ENCODE measurements at regions not wholly inside any gene's neighbourhood (a gene's known extent, or its start where the extent isn't known, plus 50 kb on each side); places are given as distances from the start of the nearest gene placed in this dataset.
A peak's percentile ranks its signal among the peaks of the same experiment; 100 is the strongest.

DNA sequence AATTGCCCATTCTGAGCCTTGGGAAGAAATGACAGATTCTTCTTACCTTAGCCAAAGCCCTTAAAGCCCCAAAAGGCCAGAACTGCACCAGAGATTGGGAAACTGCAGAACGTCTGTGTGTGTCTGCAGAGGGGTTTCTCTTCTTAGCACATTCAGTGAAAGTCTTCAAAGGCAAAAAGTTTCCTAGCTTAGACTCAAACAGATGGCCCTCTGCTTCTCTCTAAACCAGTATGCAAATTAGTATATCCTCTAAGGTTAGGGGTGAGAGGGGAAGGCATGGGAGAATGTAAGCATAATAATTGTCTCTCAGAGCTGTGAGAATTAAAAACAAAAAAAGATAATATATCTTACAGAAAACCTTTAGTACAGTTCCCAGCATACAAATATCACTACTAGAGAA, 334.0 kb upstream of the MCTP2 start:
- Histone ChIP-seq H4K20me1 (ENCODE audit: insufficient read depth, low read length) (no peaks in the 10 kb centered on the region), H3K79me2 (ENCODE audit: insufficient read depth, low read length) (no peaks in the 10 kb centered on the region), H3K4me3 (ENCODE audit: low read depth in 1 of 2, low read length in 2 of 2) (peak overlapping the region in 1 of 2 experiments; percentile 14; a peak in 1 of 4 replicates), H3K4me1 (ENCODE audit: insufficient read depth, low read length) (peaks cover 27% of the 10 kb centered on the region), H3K9me3 (ENCODE audit: insufficient read depth, low read length, severe bottlenecking) (no peaks in the 10 kb centered on the region), H3K36me3 (ENCODE audit: insufficient read depth, low read length) (no peaks in the 10 kb centered on the region), H3K4me2 (ENCODE audit: insufficient read depth, low read length) (peak overlapping the region; percentile 42; the same call in 1 of the 2 replicates), H3K27me3 (ENCODE audit: insufficient read depth, low read length, poor library complexity) (no peaks in the 10 kb centered on the region), H2AFZ (ENCODE audit: low read depth, low read length) (peak overlapping the region; percentile 70), H3K9ac (ENCODE audit: low read depth, low read length) (peak overlapping the region; percentile 35), H3K27ac (ENCODE audit: low read length) (peak overlapping the region; percentile 71)
- peak; percentile 86 for ATAC-seq (ENCODE audit: insufficient read depth, low read depth)
- DNase-seq = peak; percentile 14
- TF ChIP-seq EZH2 (IDR thresholded peaks at IDR 0.05; ENCODE audit: borderline replicate concordance, low read depth, low read length, severe bottlenecking) = no peak
- TF ChIP-seq CTCF (IDR thresholded peaks at IDR 0.05; ENCODE audit: borderline replicate concordance, extremely low read depth, low read length, poor library complexity, severe bottlenecking) = no peak

DNA sequence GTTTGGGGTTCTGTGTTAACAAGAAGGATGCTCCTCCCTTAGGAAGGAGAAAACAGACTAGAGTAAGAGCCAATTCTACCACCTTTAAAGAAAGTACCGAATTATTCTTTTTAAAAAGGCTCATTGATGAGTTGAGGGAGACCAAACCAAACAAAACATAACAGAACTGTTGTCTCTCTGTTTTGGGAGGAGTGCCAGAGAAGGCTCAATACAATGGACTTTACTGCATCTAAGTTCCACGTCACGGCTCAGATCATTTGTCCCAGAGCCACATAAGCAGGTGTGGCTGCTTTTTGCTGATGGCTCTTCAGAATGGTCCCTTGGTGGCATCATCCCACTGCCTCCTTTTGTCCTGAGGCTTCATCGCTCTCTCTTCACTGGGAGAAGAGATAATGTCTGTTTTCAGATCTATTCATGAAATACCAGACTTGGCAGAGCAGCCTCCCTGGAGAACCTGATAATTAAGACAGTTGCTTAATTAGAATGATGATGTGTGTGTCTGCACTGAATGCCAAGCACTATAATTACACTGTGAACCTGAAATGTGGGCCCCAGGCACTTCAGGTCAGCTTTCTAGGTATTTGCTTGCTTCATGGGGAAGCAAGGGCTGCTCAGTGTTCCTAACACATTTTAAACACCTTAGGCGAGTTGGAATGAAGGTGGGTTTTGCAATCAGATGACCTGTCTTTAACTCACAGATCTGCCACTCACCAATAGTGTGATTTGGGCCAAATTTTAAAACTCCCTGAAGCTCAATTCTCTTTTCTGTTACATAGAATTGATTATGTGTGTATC, 335.2 kb upstream of the MCTP2 start:
- Histone ChIP-seq H3K27ac (ENCODE audit: low read length) (peak overlapping the region; percentile 71), H3K79me2 (ENCODE audit: insufficient read depth, low read length) (no peaks in the 10 kb centered on the region), H3K36me3 (ENCODE audit: insufficient read depth, low read length) (no peaks in the 10 kb centered on the region), H3K4me2 (ENCODE audit: insufficient read depth, low read length) (peak overlapping the region; percentile 42; the same call in 1 of the 2 replicates), H3K27me3 (ENCODE audit: insufficient read depth, low read length, poor library complexity) (no peaks in the 10 kb centered on the region), H3K4me1 (ENCODE audit: insufficient read depth, low read length) (peaks cover 27% of the 10 kb centered on the region), H4K20me1 (ENCODE audit: insufficient read depth, low read length) (no peaks in the 10 kb centered on the region), H2AFZ (ENCODE audit: low read depth, low read length) (peak overlapping the region; percentile 63), H3K9ac (ENCODE audit: low read depth, low read length) (peak overlapping the region; percentile 35), H3K9me3 (ENCODE audit: insufficient read depth, low read length, severe bottlenecking) (no peaks in the 10 kb centered on the region), H3K4me3 (ENCODE audit: low read depth in 1 of 2, low read length in 2 of 2) (no peak overlapping the region)
- no peak for DNase-seq
- ATAC-seq (ENCODE audit: insufficient read depth, low read depth) = no peak
- TF ChIP-seq CTCF (IDR thresholded peaks at IDR 0.05; ENCODE audit: borderline replicate concordance, extremely low read depth, low read length, poor library complexity, severe bottlenecking) (no peak), EZH2 (IDR thresholded peaks at IDR 0.05; ENCODE audit: borderline replicate concordance, low read depth, low read length, severe bottlenecking) (no peak)

DNA sequence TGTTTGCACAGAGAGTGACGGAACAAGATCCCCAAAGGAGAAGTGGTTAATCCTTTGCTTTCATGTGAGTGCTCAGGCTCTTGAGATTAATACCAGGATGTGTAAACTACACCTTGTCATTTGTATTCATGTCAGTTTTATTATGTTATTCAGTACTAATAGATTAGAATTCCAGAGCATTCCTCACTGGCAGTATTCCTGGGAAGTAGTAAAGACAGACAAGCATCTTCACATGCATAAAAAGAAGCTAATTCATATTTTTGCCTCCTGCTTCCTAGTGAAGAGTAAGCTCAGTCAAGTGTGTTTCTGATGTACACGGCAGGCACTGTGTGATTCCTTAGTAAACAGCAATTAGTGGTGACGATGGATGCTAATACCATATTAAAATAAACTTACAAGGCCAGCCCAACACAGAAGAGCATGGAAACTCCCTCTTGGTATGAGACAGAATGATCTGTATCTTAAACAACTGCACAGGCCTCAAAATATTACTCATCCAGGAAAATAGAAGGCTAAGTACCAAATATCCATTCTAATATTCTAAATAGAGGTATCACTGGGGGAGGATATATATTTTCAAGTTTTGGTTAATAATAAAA, 336.8 kb upstream of the MCTP2 start:
- Histone ChIP-seq H3K27me3 (ENCODE audit: insufficient read depth, low read length, poor library complexity) (no peaks in the 10 kb centered on the region), H3K4me2 (ENCODE audit: insufficient read depth, low read length) (no peak overlapping the region), H3K27ac (ENCODE audit: low read length) (no peak overlapping the region), H3K9me3 (ENCODE audit: insufficient read depth, low read length, severe bottlenecking) (no peaks in the 10 kb centered on the region), H3K4me3 (ENCODE audit: low read depth in 1 of 2, low read length in 2 of 2) (no peak overlapping the region), H3K36me3 (ENCODE audit: insufficient read depth, low read length) (no peaks in the 10 kb centered on the region), H3K79me2 (ENCODE audit: insufficient read depth, low read length) (no peaks in the 10 kb centered on the region), H3K4me1 (ENCODE audit: insufficient read depth, low read length) (peaks cover 27% of the 10 kb centered on the region), H4K20me1 (ENCODE audit: insufficient read depth, low read length) (no peaks in the 10 kb centered on the region), H3K9ac (ENCODE audit: low read depth, low read length) (no peak overlapping the region), H2AFZ (ENCODE audit: low read depth, low read length) (no peak overlapping the region)
- no peak for ATAC-seq (ENCODE audit: insufficient read depth, low read depth)
- TF ChIP-seq EZH2 (IDR thresholded peaks at IDR 0.05; ENCODE audit: borderline replicate concordance, low read depth, low read length, severe bottlenecking) = no peak
- no peak for TF ChIP-seq CTCF (IDR thresholded peaks at IDR 0.05; ENCODE audit: borderline replicate concordance, extremely low read depth, low read length, poor library complexity, severe bottlenecking)
- DNase-seq = no peak
